Cerebellar cortex (tissue), 1 donor: ENCODE measurements at regions not wholly inside any gene's neighbourhood (a gene's known extent, or its start where the extent isn't known, plus 50 kb on each side); places are given as distances from the start of the nearest gene placed in this dataset.
A peak's percentile ranks its signal among the peaks of the same experiment; 100 is the strongest.
"Not testable (repeated sequence)": the region's sequence is repeated elsewhere in the genome, so short reads cannot be mapped to it uniquely, and the experiment has no call there.

Experiments used
- DNase-seq: peaks from one replicate; pipeline ENCODE4 v3.0.0-alpha.2; 2015; ENCODE audit warnings: low spot score

- not testable (repeated sequence) for DNase-seq
Measured at GRCh38 chr10:46095943-46096342, 49.9 kb upstream of the MSMB start.

GRCh38 chr10:46096446-46096845, 50.4 kb upstream of the MSMB start:
- no peak for DNase-seq

DNA sequence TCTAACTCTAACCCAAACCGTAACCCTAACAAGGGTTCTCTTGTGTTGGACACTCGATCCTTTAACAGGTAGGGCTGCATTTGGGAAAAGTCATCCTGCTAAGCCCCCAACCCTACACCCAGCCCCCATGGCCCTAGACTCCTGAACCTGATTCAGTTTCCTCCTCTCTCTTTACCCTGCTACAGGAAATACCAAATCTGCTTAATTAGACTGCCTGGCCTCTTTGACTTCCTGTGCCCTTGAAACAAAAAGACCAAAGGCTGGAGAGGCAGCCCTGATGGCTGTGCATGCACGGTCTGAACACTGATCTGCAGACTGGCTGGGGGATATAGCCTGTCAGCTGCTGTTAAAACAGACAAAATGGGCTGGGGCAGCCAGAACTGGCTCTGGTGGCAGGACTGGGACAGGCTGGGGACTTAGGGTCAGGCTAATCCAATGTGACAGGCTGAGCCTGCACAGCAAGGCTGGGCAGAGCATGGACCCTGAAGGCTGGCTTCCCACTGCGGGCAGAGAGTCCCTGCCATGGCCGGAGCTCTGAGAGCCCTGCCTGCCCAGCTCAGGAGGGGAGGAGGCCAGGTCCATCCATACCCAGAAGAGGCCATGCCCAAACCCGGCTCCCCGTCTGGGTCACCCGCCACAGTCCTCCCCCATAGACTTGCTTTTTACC, 51.0 kb upstream of the MSMB start:
- no peak for DNase-seq

DNA sequence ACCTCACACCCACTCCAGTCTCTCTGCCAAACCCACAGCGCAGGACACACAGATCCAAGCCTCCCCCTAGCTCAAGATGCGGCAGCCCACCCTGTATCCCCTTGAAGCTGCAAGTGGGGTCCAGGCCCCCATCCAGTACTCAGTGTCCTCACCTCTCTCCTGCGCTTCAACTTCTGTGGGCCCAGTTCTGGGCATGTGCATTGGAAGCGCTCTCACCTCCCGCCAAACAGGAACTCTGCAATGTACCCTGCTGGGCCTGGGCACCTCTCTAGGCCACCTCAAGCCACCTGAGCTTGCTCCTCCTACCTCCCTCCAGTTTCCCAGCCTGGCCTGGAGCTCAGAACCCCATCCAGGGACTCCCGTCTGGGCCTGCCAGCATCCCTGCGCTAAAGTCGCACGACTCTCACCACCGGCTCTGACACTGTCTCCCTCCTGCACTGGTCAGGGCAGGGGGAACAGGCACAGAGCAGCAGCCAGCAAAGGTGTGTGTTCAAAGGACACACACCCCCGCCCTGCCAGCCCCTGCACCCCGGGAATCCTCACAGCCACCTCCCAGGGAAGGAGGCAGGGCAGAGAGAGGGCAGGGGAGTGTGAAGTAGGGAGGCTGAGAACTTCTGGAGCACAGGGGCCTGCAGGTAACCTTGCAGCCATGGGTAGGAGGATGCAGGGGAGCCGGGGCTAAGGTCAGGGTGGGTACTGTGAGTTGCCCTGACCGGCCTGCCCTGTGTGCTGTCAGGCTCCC, 51.7 kb upstream of the MSMB start:
- DNase-seq, result no peak

DNA sequence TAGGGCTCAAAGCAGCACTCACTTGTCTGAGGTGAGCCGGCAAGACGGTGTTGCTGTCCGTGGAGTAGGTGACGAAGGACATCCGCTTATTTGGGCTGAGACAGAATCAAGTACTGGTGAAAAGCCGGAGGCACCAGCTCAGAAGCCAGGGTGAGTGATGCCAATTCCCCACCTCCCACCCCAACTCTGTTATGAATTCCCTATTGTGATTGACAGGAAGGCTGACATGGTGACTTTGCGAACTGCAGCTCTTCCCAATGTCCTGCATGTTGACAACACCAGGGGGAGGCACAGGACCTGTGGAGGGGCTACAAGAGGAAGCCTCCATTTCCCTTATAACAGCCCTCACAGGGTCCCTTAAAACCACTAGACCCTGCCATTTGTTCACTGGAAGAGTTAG, 52.3 kb upstream of the MSMB start:
- no peak for DNase-seq

GRCh38 chr10:46098925-46099324, 52.9 kb upstream of the MSMB start:
- DNase-seq, result not testable (repeated sequence)

GRCh38 chr10:46104071-46104585, 58.1 kb upstream of the MSMB start:
- DNase-seq, result no peak

DNA sequence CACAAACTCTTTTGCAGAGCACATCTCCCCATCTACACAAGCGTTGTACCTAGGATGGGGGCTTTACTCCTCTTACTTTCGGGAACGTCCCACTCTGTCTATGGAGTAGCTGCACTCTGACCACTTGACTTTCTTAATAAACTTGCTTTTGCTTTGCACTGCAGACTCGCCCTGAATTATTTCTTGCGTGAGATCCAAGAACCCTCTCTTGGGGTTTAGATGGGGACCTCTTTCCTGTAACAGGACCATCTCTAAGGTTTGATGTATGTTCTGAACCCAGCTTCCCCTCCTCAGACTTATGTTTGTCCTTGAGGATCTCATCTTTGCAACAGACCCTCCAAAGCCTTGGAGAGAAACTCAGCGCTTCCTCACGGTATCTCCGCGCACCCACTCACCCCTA, 59.3 kb upstream of the MSMB start:
- DNase-seq, result not testable (repeated sequence)

DNA sequence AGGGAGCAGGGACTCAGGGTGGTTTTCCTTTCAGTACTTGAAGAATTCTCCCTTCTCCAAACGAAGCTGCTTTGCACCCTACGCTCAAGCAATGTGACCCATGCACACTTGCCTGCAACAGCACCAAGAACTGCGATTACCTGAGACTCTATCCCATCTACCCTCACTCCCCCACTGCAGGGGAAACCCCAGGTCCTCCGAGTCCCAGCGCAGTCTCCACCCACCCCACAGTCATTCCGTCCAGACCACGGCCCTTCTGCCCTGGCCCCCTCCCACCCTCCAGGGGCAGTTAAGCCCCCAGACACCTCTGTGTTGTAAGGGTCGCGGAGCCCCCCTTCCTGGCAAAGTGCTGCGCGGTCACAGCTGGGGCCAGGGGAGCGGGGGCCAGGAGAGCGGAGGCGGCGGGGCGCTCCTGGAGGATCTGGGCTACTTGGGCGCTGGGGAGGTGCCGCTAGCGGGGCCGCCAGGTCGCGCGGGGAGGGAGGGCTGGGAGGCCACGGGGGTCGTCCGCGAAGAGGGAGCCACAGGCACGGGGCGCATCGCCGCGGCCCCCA, 59.9 kb upstream of the MSMB start:
- DNase-seq, result not testable (repeated sequence)

DNA sequence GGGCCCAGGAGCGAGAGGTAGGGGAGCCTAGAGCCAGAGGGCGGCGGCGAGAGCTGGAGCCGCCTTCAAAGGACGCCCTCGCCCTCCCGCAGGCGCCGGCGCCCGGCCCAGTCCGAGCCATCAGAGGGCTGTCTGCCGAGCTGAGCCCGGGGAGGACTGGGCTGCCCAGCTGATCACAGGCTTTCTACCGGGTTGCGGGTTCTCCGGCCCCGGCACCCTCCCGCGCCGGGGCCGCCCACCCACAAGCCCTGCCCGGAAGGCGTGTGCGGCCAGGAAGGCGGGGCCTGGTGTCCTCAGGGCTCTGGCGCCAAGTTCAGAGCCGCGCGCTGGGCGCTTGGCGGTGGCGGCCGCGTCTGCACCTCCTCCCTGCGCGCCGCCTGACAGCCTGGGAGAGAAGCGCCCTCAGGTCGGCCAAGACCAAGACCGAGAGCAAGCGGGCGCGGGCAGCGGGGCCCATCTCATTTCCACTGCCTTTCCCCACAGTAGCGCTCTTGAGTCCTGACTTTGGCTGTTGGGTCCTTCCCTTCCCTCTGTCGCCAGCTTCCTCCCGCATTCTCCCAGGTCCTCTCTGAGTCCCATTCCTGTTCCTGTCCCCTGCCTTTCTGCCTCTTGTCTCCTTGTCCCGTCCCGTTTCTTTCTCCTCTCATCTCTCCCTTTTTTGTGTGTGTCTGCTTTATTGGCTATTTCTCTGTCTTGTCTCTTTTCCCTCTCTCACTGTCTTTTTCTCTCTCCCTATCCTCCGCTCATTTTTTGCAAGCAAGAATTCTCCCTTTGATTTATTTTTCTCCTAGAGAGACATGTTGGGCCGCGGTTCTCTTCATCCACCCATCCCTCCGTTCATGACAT, 60.6 kb upstream of the MSMB start:
- peak; percentile 26 for DNase-seq

DNA sequence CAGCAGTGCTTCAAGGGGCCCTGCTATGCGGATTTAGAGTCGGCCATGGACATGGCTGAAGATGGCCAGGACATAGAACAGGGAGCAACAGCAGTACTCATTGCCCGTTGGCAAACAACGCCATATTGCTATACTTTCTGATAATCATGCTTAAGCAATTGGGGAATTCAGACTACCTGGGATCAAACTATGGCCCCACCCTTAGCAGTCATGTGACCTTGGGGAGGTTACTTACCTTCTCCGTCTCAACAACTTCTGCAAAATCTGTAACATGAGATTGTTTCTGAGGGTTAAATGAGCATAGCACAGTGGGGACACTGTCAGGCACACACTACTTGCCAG, 62.1 kb upstream of the MSMB start:
- not testable (repeated sequence) for DNase-seq

GRCh38 chr10:46154271-46154670, 108.2 kb upstream of the MSMB start:
- not testable (repeated sequence) for DNase-seq

- DNase-seq, result not testable (repeated sequence)
Measured at GRCh38 chr10:46154683-46155082, 108.6 kb upstream of the MSMB start.

- DNase-seq, result not testable (repeated sequence)
Measured at GRCh38 chr10:46156866-46157265, 110.8 kb upstream of the MSMB start.

- DNase-seq, result no peak
Measured at GRCh38 chr10:46169736-46170135, 117.1 kb upstream of the ANTXRL start.

DNA sequence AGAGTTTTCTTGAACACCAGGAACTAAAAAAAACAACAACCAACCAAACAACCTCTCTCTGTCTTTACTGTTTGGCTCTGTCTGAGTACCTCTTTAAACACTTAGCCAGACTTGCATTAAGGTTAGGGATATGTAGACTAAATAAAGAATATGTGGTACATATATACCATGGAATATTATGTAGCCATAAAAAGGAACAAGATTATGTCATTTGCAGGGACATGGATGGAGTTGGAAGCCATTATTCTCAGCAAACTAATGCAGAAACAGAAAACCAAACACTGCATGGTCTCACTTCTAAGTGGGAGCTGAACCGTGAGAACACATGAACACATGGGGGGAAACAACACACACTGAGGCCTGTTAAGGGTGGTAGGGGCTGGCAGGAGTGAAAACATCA, 116.0 kb upstream of the ANTXRL start:
- no peak for DNase-seq

DNA sequence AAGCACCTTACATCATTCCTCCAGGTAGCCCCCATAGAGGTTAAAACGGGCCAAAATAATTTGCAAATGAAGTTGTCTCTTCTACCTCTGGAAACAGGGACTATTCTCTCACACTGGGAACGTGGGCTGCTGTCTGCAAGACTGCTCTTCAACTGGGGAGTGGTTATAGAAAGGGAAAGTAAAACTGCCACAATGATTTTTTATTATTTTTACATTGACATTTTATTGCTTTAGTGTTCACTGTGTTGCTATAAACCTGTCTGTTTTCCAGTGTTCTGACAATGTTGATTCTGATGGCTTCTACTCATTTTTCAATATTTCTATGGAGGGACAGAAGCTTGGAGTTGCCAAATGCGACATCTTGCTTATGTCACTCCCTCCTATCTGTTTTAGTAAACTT, 115.1 kb upstream of the ANTXRL start:
- DNase-seq, result no peak

- DNase-seq, result no peak
Measured at GRCh38 chr10:46175296-46175695, 111.5 kb upstream of the ANTXRL start.

DNA sequence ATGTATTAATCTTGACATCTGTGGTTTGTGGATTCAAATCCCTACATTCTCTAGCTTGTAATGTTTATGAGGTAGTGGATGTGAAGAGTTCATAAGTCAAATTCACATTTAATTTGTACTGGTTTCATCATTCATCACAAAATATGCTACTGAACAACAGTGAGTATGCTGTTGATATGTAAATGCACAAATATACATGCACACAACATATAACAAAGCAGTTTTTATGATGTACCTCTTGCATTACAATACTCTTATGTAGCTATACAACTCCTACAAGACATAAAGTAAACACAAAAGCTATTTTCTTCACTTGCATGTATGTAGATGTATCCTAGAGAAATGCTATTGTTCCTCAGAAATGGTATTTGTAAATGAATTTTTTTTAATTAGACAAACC, 111.0 kb upstream of the ANTXRL start:
- DNase-seq, result no peak

DNA sequence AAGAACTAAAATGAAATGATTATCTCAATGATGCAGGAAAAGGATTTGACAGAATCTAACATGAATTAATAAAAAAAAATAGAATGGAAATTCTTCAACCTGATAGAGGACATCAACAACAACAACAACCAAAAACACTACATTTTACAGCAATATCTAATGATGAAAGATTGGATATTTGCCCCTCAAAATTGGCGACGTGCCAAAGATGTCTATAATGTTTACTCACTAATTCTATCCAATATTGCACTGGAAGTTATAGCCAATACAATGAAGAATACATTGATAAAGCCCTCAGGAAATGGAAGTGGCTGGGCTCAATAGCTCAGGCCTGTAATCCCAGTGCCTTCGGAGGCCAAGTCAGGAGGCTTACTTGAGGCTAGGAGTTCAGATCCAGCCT, 99.4 kb upstream of the ANTXRL start:
- not testable (repeated sequence) for DNase-seq

GRCh38 chr10:46197050-46197449, 89.7 kb upstream of the ANTXRL start:
- no peak for DNase-seq

DNA sequence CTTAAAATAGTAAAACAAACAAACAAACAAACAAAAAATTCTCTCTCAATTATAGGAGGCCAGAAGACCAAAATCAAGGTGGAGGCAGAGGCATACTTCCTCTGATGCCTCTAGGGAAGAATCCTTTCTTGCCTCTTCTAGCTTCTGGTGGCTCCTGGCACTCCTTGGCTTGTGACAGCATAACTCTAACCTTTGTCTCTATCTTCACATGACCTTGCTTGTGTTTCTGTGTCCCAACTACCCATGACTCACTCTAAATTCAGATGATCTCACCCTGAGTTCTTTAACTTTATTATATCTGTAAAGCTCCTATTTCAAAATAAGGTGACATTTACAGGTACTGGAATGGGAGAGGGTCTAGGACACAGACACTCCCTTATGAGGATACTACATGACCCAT, 88.3 kb upstream of the ANTXRL start:
- no peak for DNase-seq
